Effector CD4-positive, alpha-beta T cell (primary cell): ENCODE measurements at regions not wholly inside any gene's neighbourhood (a gene's known extent, or its start where the extent isn't known, plus 50 kb on each side); places are given as distances from the start of the nearest gene placed in this dataset.
A peak's percentile ranks its signal among the peaks of the same experiment; 100 is the strongest.
"Not testable (repeated sequence)": the region's sequence is repeated elsewhere in the genome, so short reads cannot be mapped to it uniquely, and the experiment has no call there.

Source experiments
- DNase-seq: peaks from one replicate; pipeline ENCODE4 v3.0.0-alpha.2; 2020

- DNase-seq: no peak
Observed at GRCh38 chrX:65331371-65331770, 203.2 kb downstream of the LAS1L start.

DNA sequence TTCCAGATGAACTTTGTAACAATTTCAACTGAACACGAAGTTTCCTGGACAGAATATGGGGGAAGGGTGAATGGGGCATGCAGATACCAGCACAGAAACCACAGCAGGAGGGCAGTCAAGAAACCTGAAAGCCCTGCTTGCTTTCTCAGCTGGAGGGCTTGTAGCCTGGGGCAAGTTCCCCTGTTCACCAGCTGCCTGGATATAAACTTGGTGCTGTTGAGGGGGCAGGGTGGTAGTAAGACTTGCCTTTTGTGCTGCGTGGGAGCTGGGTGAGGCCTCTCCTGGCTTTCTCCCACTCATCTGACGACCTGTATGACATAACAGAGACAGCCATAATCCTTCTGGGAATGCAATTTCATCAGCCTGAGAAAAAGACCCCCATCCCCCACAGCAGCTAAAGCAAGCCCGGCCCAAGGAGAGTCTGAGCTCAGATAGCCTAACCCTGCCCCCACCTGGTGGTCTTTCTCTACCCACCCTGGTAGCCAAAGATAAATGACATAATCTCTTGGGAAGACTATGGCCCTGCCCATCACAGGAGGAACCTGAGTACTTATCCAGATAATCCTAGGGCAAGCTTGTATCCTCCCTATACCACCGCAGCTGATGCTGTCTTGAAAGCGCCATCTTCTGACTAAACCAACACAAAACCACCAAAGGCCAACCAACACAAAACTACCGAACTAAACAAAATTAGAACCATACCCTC is 234.3 kb downstream of the LAS1L start:
- DNase-seq: no peak

GRCh38 chrX:65282905-65283304 is 251.7 kb downstream of the LAS1L start:
- DNase-seq: not testable (repeated sequence)

- DNase-seq: no peak
Observed at GRCh38 chrX:65273152-65273551, 261.4 kb downstream of the LAS1L start.

DNA sequence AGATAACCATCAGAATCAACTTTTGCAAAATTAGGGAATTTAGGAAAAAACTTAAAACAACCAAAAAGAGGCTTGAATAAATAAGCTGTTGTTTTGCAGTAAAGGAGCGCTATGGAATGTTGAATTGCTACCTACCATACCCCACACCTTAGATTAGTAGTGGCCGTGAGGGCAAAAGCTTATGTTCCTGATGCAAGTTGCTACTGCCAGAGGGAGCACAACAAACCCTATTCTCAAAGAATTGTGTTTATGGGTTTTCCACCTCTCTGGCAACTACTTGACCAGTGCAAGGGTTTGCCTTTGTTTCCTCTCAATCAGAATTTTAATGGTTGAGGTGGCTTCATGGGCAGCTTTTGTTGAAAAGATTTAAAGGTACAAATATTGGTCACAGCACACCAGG is 268.1 kb downstream of the LAS1L start:
- DNase-seq: no peak

GRCh38 chrX:65253817-65254216 is 277.6 kb upstream of the ZC4H2 start:
- DNase-seq: no peak

DNA sequence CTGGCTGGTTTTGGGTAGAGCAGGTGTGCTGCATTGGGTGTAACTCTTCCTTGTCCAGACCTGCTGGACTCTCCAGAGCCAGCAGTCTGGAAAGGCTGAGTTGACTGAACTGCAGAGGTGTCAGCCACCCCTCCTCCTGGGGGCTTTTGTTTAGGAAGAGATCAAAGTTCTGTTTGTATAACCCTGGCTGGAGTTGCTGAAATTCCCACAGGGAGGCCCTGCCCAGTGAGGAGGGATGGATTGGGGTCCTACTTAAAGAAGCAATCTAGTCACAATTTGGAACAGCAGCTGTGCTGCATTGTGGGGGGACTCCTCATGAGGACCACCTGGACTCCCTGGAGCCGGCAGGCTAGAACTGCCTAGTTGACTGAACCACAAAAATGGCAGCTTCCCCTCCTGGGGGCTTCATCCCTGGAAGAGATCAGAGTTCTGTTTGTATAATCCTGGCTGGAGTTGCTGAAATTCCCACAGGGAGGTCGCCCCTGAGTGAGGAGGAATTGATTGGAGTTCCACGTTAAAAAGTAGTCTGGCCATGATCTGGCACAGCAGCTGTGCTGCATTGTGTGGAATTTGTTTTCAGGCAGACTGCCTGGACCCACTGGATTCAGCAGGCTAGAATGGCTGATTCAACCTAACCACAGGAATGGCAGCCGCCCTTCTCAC is 264.9 kb upstream of the ZC4H2 start:
- no peak for DNase-seq

GRCh38 chrX:65203545-65203944 is 227.3 kb upstream of the ZC4H2 start:
- DNase-seq: no peak

- DNase-seq: no peak
Observed at GRCh38 chrX:65196758-65197360, 220.6 kb upstream of the ZC4H2 start.

DNA sequence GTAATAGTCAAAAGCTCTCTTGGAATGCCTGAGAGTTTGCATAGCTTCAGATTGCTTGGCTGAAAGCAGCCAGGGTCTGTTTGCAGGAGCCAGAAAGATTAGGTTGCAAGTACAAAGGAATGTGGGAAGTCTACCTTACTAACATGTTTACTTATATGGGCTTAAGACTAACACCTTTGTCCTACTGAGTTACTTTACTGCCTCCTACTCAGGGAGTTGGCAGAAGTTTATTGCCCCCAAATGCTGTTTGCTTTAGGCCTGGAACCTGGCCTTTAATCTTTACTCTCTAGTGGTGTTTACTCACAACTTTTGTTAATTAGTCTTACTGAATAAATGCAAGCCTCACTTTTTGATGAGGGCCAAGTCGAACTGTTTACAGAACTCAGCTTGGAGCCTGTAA is 219.4 kb upstream of the ZC4H2 start:
- DNase-seq: no peak

DNA sequence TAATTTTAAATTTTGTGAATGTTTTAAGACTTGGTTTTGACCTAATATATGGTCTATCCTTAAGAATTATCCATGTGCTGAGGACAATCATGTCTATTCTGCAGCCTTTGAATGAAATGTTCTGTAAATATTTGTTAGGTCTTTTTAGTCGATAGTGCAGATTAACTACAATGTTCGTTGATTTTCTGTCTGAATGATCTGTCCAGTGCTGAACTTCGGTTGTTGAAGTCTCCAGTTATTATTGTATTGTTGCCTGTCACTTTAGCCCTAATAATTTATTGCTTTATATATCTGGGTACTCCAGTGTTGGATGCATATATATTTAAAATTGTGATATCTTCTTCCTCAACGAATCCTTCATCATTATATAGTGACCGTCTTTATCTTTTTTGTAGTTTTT is 218.3 kb upstream of the ZC4H2 start:
- no peak for DNase-seq

GRCh38 chrX:65163325-65163724 is 187.1 kb upstream of the ZC4H2 start:
- DNase-seq: not testable (repeated sequence)

DNA sequence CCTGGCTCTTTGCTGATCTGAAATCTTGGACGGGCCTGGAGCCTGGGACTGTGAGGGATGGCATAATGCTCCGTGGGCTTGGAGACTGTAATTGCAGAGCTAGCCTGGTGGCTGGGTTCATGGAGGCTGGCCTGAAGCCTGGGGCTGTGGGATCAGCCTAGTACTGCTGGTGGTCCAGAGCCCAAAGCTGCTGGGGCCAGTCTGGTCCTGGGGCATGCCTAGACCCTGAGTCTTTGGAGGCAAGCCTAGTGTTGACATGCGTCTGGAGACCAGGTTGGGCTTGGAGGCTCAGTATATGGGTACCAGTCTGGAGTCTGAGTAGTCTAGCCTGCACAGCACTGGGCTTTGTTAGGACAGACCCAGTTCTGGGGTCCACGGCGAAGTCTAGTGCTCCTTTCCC is 172.0 kb upstream of the ZC4H2 start:
- DNase-seq: no peak

DNA sequence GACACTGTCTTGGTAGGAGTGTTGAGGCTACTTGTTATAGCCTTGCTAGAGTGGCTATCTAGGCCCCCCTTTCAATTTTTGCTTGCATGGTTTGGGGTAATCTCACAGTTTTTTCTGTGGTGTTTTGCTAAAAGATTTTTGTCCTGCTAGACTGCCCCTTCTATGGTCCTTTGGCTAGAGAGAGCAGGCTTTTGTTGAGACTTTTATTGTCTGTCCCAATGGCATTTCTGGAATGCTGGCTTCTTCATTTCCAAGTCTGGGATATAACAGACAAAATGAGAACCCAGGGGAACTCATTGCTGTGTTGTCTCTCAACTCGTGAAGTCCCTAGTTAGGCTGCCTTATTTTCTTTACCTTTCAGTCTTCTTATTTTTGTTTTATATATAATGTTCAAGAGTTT is 160.2 kb upstream of the ZC4H2 start:
- no peak for DNase-seq

- no peak for DNase-seq
Observed at GRCh38 chrX:65127842-65128241, 151.6 kb upstream of the ZC4H2 start.

DNA sequence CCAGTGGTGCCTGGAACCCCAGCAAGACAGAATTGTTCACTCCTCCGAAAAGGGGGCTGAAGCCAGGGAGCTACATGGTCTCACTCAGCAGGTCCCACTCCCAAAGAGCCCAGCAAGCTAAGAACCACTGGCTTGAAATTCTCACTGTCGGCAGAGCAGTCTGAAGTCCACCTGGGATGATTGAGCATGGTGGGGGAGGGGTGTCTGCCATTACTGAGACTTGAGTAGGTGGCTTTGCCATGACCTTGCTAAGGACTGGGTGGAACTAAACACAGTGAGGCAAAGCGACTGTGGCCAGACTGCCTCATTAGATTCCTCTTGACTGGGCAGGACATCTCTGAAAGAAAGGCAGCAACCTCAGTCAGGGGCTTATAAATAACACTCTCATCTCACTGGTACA is 122.6 kb upstream of the ZC4H2 start:
- no peak for DNase-seq

DNA sequence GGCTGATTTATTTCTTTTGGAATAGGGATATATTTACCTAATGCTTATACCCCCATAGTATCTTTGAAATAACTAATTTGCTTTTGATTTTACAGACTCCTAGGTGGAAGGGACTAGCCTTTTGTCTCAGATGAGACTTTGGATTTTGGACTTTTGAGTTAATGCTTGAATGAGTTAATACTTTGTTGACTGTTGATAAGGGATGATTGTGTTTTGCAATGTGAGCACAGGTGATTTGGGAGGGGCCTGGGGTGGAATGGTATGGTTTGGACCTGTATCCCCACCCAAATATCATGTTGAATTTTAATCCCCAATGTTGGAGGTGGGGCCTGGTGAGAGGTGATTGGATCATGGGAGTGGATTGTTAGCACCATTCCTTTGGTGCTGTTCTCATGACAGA is 117.4 kb upstream of the ZC4H2 start:
- DNase-seq: no peak

DNA sequence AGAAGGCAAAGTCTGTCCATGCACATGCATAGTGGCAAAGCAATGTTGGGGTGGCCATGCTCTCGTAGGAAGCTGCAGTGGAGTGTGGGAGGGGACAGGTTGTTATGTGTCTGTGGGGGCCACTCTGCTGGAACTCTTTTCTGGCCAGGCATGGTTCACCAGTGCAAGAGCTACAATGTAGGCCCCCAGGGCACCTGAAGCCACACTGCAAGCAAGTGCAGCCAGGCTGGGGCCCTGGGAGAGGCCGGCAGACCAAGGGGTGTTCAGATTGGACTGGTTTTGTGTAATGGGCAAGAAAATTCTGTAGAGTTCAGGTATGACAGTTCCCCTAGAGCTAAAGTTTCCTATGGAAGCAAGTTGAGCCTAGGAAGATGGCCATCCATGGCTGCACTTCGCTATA is 97.0 kb upstream of the ZC4H2 start:
- DNase-seq: no peak

- DNase-seq: no peak
Observed at GRCh38 chrX:65072590-65072989, 96.3 kb upstream of the ZC4H2 start.

- DNase-seq: not testable (repeated sequence)
Observed at GRCh38 chrX:65058626-65059025, 82.4 kb upstream of the ZC4H2 start.

DNA sequence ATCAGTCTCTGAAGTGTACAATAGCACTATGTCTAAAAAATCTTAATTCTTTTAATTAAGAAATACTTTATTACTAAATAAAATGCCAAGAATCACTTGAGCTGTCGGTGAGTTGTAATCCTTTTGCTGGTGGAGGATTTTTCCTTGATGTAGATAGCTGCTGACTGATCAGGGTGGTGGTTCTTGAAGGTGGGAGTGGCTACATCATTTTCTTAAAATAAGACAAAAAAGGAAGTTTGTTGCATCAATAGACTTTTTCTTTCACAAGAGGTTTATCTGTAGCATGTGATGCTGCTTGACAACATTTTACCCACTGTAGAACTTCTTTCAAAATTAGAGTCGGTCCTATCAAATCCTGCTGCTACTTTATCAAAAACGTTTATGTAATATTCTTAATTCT is 68.8 kb upstream of the ZC4H2 start:
- no peak for DNase-seq

DNA sequence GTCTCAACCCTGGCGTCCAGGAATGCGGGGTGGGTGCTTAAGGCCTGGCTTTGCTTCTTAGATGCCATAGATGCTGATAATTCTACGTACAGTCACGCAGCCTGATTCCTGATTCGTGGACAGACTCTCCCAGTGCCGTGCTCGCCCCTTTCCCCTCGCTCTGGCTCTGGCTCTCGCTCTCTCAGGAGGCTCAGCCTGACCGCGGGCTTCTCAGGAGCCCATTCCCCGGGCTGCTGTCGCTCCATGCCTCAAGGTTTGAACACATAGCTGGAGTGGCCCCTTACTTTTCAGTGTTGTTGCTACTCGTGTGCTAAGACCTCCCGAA is 59.2 kb upstream of the ZC4H2 start:
- no peak for DNase-seq

DNA sequence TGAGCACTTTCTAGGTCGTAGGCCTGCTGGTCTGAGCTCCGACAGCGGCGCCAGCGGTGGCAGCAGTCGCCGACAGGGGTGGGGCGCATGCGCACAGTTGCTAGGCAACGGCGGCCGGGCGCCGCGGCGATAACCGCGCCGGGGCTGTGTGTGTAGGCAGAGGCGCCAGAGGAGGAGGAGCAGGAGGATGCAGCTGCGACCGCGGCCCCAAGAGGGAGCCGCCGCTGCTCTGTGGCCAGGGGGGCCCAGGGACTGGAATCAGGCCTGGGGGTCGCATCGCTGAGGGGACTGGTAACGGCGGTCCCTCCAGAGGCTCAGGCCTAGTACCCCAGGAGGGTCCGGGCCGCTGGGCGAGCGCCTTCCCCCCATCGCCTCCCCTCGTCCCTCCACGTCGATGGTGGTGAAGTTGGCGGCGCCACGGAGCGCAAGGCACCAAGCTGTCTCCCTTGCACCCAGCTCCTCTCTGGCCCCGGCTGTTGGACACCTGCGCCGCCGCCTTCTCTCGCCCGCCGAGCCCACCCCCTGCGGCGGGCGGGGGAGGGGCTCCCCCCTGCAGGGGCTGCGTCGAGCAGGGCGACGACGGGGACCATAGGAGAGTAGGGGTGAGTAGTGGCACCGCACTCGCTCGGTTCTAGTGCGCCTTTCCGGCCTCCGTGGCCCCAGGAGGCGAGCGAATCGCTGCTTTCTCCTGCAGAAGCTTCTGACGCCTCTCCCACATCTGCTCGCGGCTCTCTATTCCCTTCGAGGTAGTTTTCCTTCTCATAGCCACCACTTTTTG is 58.6 kb upstream of the ZC4H2 start, which contains the start of gene ZC3H12B:
Gene ZC3H12B (plus strand): TSS at position 159 of the 778 bp plus-strand sequence.
- peak; percentile 56 for DNase-seq

- no peak for DNase-seq
Observed at GRCh38 chrX:65034292-65034667, 58.0 kb upstream of the ZC4H2 start.
